ENCODE measurements at regions not wholly inside any gene's neighbourhood (a gene's known extent, or its start where the extent isn't known, plus 50 kb on each side); places are given as distances from the start of the nearest gene placed in this dataset.

DNA sequence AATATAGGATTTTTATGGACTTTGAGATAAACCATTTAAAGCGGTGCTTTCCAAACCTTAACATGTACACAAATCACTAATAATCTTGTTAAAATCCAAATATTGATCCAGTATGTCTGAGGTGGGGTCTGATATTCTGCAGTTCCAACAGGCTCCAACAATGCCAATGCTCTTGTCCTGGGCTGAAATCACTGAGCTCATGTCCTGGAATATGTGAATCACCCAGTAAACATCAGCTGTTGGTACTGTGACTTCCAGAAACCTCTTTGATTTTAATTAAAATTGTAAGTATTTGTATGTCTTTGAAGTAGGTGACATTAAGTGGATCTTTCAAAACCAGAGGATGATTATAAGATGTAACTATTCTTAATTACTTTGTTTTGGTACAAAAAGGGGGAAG lies 52.8 kb upstream of the CAST start:
- no peak overlapping the region for H3K9ac ChIP-seq (ENCODE audit: low read length)
- TF ChIP-seq, protein P1, sequence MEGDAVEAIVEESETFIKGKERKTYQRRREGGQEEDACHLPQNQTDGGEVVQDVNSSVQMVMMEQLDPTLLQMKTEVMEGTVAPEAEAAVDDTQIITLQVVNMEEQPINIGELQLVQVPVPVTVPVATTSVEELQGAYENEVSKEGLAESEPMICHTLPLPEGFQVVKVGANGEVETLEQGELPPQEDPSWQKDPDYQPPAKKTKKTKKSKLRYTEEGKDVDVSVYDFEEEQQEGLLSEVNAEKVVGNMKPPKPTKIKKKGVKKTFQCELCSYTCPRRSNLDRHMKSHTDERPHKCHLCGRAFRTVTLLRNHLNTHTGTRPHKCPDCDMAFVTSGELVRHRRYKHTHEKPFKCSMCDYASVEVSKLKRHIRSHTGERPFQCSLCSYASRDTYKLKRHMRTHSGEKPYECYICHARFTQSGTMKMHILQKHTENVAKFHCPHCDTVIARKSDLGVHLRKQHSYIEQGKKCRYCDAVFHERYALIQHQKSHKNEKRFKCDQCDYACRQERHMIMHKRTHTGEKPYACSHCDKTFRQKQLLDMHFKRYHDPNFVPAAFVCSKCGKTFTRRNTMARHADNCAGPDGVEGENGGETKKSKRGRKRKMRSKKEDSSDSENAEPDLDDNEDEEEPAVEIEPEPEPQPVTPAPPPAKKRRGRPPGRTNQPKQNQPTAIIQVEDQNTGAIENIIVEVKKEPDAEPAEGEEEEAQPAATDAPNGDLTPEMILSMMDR (IDR thresholded peaks at IDR 0.05; ENCODE audit: low read length): no peak
- no peak for TF ChIP-seq EZH2 (IDR thresholded peaks at IDR 0.05; ENCODE audit: borderline replicate concordance, low read length)
- H3K27ac ChIP-seq (ENCODE audit: low read depth, low read length, poor library complexity, severe bottlenecking): no peak overlapping the region
- H4K20me1 ChIP-seq (ENCODE audit: insufficient read depth, low read length): no peaks in the 10 kb centered on the region
- peaks cover 7% of the 10 kb centered on the region; the same call in 1 of the 2 replicates for H3K27me3 ChIP-seq (ENCODE audit: insufficient read depth, low read length)
- H3K36me3 ChIP-seq (ENCODE audit: insufficient read depth, low read length): no peaks in the 10 kb centered on the region
- H3K4me3 ChIP-seq (ENCODE audit: low read depth, low read length, poor library complexity, severe bottlenecking): no peak overlapping the region
- no peaks in the 10 kb centered on the region for H3K4me1 ChIP-seq (ENCODE audit: insufficient read depth, low read length, severe bottlenecking)
- no peaks in the 10 kb centered on the region for H3K79me2 ChIP-seq (ENCODE audit: insufficient read depth, low read length)
- H2AFZ ChIP-seq (ENCODE audit: low read length): no peak overlapping the region
- no peaks in the 10 kb centered on the region for H3K9me3 ChIP-seq (ENCODE audit: low read length)
- H3K4me2 ChIP-seq (ENCODE audit: low read length): no peak overlapping the region
- no peaks in the 10 kb centered on the region for H3F3A ChIP-seq (ENCODE audit: insufficient read depth, low read length)
- H3K9me2 ChIP-seq (ENCODE audit: low read depth, low read length): no peaks in the 10 kb centered on the region

DNA sequence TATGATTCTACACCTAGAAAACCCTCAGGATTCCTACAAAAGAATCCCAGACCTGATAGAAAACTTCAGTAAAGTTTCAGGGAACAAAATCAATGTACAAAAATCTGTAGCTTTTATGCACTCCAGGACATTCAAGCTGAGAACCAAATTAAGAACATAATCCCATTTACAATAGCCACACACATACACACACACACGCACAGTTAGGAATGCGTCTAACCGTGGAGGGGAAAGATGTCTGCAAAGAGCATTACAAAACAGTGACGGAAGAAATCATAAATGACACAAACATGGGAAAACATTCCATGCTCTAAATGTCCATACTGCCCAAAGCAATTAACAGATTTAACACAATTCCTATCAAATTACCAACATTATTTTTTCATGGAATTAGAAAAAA lies 51.4 kb upstream of the CAST start:
- Histone ChIP-seq H3K4me3 (ENCODE audit: low read depth, low read length, poor library complexity, severe bottlenecking) (no peak overlapping the region), H3K27ac (ENCODE audit: low read depth, low read length, poor library complexity, severe bottlenecking) (no peak overlapping the region), H3K9me3 (ENCODE audit: low read length) (no peaks in the 10 kb centered on the region), H3K4me1 (ENCODE audit: insufficient read depth, low read length, severe bottlenecking) (no peaks in the 10 kb centered on the region), H2AFZ (ENCODE audit: low read length) (no peak overlapping the region), H3F3A (ENCODE audit: insufficient read depth, low read length) (no peaks in the 10 kb centered on the region), H3K36me3 (ENCODE audit: insufficient read depth, low read length) (no peaks in the 10 kb centered on the region), H3K4me2 (ENCODE audit: low read length) (no peak overlapping the region), H3K9me2 (ENCODE audit: low read depth, low read length) (no peaks in the 10 kb centered on the region), H3K27me3 (ENCODE audit: insufficient read depth, low read length) (peaks cover 7% of the 10 kb centered on the region; the same call in 1 of the 2 replicates), H3K9ac (ENCODE audit: low read length) (no peak overlapping the region), H4K20me1 (ENCODE audit: insufficient read depth, low read length) (no peaks in the 10 kb centered on the region), H3K79me2 (ENCODE audit: insufficient read depth, low read length) (no peaks in the 10 kb centered on the region)
- TF ChIP-seq EZH2 (IDR thresholded peaks at IDR 0.05; ENCODE audit: borderline replicate concordance, low read length): no peak
- TF ChIP-seq, protein P1 (IDR thresholded peaks at IDR 0.05; ENCODE audit: low read length): no peak

DNA sequence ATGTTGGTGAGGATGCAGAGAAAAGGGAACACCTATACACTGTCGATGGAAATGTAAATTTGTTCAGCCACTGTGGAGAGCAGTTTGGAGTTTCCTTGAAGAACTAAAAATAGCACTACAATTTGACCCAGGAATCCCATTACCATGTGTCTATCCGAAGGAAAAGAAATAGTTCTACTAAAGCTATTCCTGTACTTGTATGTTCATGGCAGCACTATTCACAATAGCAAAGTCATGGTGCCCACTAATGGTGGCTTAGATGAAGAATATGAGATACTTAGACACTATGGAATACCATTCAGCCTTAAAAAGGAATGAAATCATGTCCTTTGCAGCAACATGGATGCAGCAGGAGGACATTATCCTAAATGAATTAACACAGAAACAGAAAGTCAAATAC lies 50.2 kb upstream of the CAST start:
- H3K79me2 ChIP-seq (ENCODE audit: insufficient read depth, low read length): no peaks in the 10 kb centered on the region

More for the DNA sequence above, 50.2 kb upstream of the CAST start:
- Histone ChIP-seq H3K9ac (ENCODE audit: low read length) (no peak overlapping the region), H2AFZ (ENCODE audit: low read length) (no peak overlapping the region), H4K20me1 (ENCODE audit: insufficient read depth, low read length) (no peaks in the 10 kb centered on the region), H3F3A (ENCODE audit: insufficient read depth, low read length) (no peaks in the 10 kb centered on the region), H3K9me3 (ENCODE audit: low read length) (no peaks in the 10 kb centered on the region), H3K9me2 (ENCODE audit: low read depth, low read length) (no peaks in the 10 kb centered on the region), H3K36me3 (ENCODE audit: insufficient read depth, low read length) (no peaks in the 10 kb centered on the region), H3K4me1 (ENCODE audit: insufficient read depth, low read length, severe bottlenecking) (no peaks in the 10 kb centered on the region), H3K4me3 (ENCODE audit: low read depth, low read length, poor library complexity, severe bottlenecking) (no peak overlapping the region), H3K27ac (ENCODE audit: low read depth, low read length, poor library complexity, severe bottlenecking) (no peak overlapping the region), H3K27me3 (ENCODE audit: insufficient read depth, low read length) (peaks cover 7% of the 10 kb centered on the region; the same call in 1 of the 2 replicates), H3K4me2 (ENCODE audit: low read length) (no peak overlapping the region)
- TF ChIP-seq, protein P1 (IDR thresholded peaks at IDR 0.05; ENCODE audit: low read length): no peak
- no peak for TF ChIP-seq EZH2 (IDR thresholded peaks at IDR 0.05; ENCODE audit: borderline replicate concordance, low read length)

All from OCI-LY1 (cell line).